HCT116 (cell line): ENCODE measurements at regions not wholly inside any gene's neighbourhood (a gene's known extent, or its start where the extent isn't known, plus 50 kb on each side); places are given as distances from the start of the nearest gene placed in this dataset.

Experiments
- ATAC-seq: fragments of 200-7000 bp; cut with Tn5 transposase; 2 replicates; pipeline ENCODE4 v1.9.1; 2020; ENCODE audit warnings: mild to moderate bottlenecking, moderate library complexity
- BruUV-seq: library from RNA; stranded (reverse); fragments of 400-500 nt; replicated peaks from 2 replicates; lab custom pipeline; 2021; lab: Mats Ljungman, UMichigan
- CTCF ChIA-PET: fragments of 300-600 bp; sonication (Branson Sonifier 250); formaldehyde crosslinking; loops from one replicate; lab custom pipeline; 2021; ENCODE audit warnings: antibody characterized with exemption; lab: Charles Lee
- POLR2A ChIA-PET: fragments of 300-600, 350-600 bp; sonication (Branson Sonifier 250); formaldehyde crosslinking; loops from one replicate; lab custom pipeline; 2021; ENCODE audit warnings: antibody characterized with exemption; lab: Charles Lee
- RAD21 ChIA-PET, 2 experiments: fragments of 300-600 bp; sonication (Branson Sonifier 250); formaldehyde crosslinking; loops; one replicate each; lab custom pipeline; 2023; ENCODE audit warnings: low total read pairs in 2 of 2; ENCODE audit not compliant: uncharacterized antibody in 2 of 2, unreplicated experiment in 2 of 2, low non-redundant PET in 1 of 2; lab: Charles Lee
- DNase-seq: peaks from one replicate; pipeline ENCODE4 v3.0.0-alpha.2; 2010; ENCODE audit warnings: low read depth, low spot score
- H2AFZ ChIP-seq: fragments of 200-600 bp; shearing (Covaris generic), sonication (generic); 2 replicates; pipeline ENCODE4 v1.6.1; 2017; ENCODE audit warnings: low read depth, mixed run types, mixed read lengths, antibody characterized with exemption, low read length; ENCODE audit not compliant: poor library complexity, severe bottlenecking
- H3K27ac ChIP-seq: 2 replicates; pipeline ENCODE4 v1.5.1; 2012; ENCODE audit warnings: low read depth, low read length
- H3K27me3 ChIP-seq: fragments of 200-600 bp; sonication (generic); 2 replicates; pipeline ENCODE4 v1.6.1; 2016; ENCODE audit warnings: mixed run types, low read length, mixed read lengths; ENCODE audit not compliant: insufficient read depth
- H3K36me3 ChIP-seq, 2 experiments: fragments of 200-500 bp in 1 of 2; fragments of 200-600 bp in 1 of 2; sonication (Bioruptor generic) in 1 of 2; sonication (generic) in 1 of 2; 2 replicates each; pipeline versions ENCODE4 v1.5.1 to v1.6.1; 2014 to 2016; ENCODE audit warnings: low read length in 2 of 2, inconsistent platforms in 1 of 2, mixed read lengths in 1 of 2, mixed run types in 1 of 2; ENCODE audit not compliant: insufficient read depth in 2 of 2, control insufficient read depth in 1 of 2
- H3K4me1 ChIP-seq, 2 experiments: fragments of 200-600 bp in 1 of 2; sonication (generic) in 1 of 2; 2 replicates each; pipeline versions ENCODE4 v1.5.1 to v1.6.1; 2012 to 2017; ENCODE audit warnings: low read length in 2 of 2, inconsistent platforms in 1 of 2, mild to moderate bottlenecking in 1 of 2, mixed read lengths in 1 of 2, mixed run types in 1 of 2, moderate library complexity in 1 of 2; ENCODE audit not compliant: insufficient read depth in 2 of 2, control insufficient read depth in 1 of 2
- H3K4me2 ChIP-seq: fragments of 200-600 bp; sonication (generic); 2 replicates; pipeline ENCODE4 v1.6.1; 2017; ENCODE audit warnings: mixed run types, low read length, mixed read lengths
- H3K4me3 ChIP-seq, 2 experiments: fragments of 200-600 bp in 1 of 2; sonication (generic) in 1 of 2; replicated peaks in 1 of 2; 2 replicates each; pipeline ENCODE4 v1.5.1; 2011 to 2016; ENCODE audit warnings: low read length in 2 of 2, control low read depth in 1 of 2, low read depth in 1 of 2, mild to moderate bottlenecking in 1 of 2, mixed read lengths in 1 of 2, mixed run types in 1 of 2
- H3K79me2 ChIP-seq: fragments of 200-600 bp; sonication (generic); 2 replicates; pipeline ENCODE4 v1.6.1; 2017; ENCODE audit warnings: mild to moderate bottlenecking, mixed run types, low read length, moderate library complexity, mixed read lengths; ENCODE audit not compliant: insufficient read depth
- H3K9ac ChIP-seq: fragments of 200-600 bp; sonication (generic); 2 replicates; pipeline ENCODE4 v1.6.1; 2016; ENCODE audit warnings: low read length, mixed read lengths
- H3K9me2 ChIP-seq: fragments of 200-600 bp; sonication (generic), shearing (Covaris generic); 2 replicates; pipeline ENCODE4 v1.6.1; 2017; ENCODE audit warnings: mixed run types, mild to moderate bottlenecking, moderate library complexity; ENCODE audit not compliant: insufficient read depth
- H3K9me3 ChIP-seq, 2 experiments: fragments of 200-500 bp in 1 of 2; fragments of 200-600 bp in 1 of 2; sonication (Bioruptor generic) in 1 of 2; sonication (generic) in 1 of 2; 2 replicates each; pipeline ENCODE4 v1.6.1; 2014 to 2017; ENCODE audit warnings: low read length in 2 of 2, mixed read lengths in 2 of 2, inconsistent platforms in 1 of 2, low read depth in 1 of 2, mild to moderate bottlenecking in 1 of 2, mixed run types in 1 of 2, moderate library complexity in 1 of 2; ENCODE audit not compliant: control insufficient read depth in 1 of 2, insufficient read depth in 1 of 2
- H4K20me1 ChIP-seq: fragments of 200-600 bp; sonication (generic), shearing (Covaris generic); 2 replicates; pipeline ENCODE4 v1.6.1; 2017; ENCODE audit warnings: mixed run types, mild to moderate bottlenecking, moderate library complexity; ENCODE audit not compliant: insufficient read depth
- ATF3 ChIP-seq: IDR thresholded peaks from 2 replicates; pipeline ENCODE4 v1.6.1; 2012
- CEBPB ChIP-seq: IDR thresholded peaks from 2 replicates; pipeline ENCODE4 v1.6.1; 2012; ENCODE audit warnings: low read depth
- ELF1 ChIP-seq: IDR thresholded peaks from 2 replicates; pipeline ENCODE4 v1.6.1; 2012; ENCODE audit warnings: low read depth, borderline replicate concordance
- EZH2 ChIP-seq: fragments of 200-600 bp; sonication (generic); IDR thresholded peaks from 2 replicates; pipeline ENCODE4 v1.6.1; 2017; ENCODE audit warnings: antibody characterized with exemption, mixed run types
- POLR2A ChIP-seq: IDR thresholded peaks from 2 replicates; pipeline ENCODE4 v1.7.0; 2011; ENCODE audit warnings: borderline replicate concordance; ENCODE audit not compliant: insufficient read depth, insufficient read length; ENCODE audit errors: extremely low read depth
- SP1 ChIP-seq: IDR thresholded peaks from 2 replicates; pipeline ENCODE4 v1.6.1; 2012; ENCODE audit warnings: low read depth
- YY1 ChIP-seq: IDR thresholded peaks from 2 replicates; pipeline ENCODE4 v1.6.1; 2011; ENCODE audit warnings: low read length, low read depth, moderate library complexity, mild to moderate bottlenecking; ENCODE audit not compliant: insufficient replicate concordance; ENCODE audit errors: extremely low read depth
- ZFX ChIP-seq: fragments of 450-650 bp; IDR thresholded peaks from 2 replicates; pipeline ENCODE4 v1.6.1; 2017
- intact Hi-C: fragments of 100-400 bp; cut with micrococcal nuclease; formaldehyde crosslinking; loops from 2 replicates; pipeline ENCODE4 v1.10.0; 2022
- TF ChIP-seq, protein P1 (sequence below): IDR thresholded peaks from 2 replicates; pipeline ENCODE4 v1.6.1; 2011; ENCODE audit warnings: mild to moderate bottlenecking, low read length, moderate library complexity; ENCODE audit not compliant: insufficient replicate concordance; ENCODE audit errors: extremely low read depth

DNA sequence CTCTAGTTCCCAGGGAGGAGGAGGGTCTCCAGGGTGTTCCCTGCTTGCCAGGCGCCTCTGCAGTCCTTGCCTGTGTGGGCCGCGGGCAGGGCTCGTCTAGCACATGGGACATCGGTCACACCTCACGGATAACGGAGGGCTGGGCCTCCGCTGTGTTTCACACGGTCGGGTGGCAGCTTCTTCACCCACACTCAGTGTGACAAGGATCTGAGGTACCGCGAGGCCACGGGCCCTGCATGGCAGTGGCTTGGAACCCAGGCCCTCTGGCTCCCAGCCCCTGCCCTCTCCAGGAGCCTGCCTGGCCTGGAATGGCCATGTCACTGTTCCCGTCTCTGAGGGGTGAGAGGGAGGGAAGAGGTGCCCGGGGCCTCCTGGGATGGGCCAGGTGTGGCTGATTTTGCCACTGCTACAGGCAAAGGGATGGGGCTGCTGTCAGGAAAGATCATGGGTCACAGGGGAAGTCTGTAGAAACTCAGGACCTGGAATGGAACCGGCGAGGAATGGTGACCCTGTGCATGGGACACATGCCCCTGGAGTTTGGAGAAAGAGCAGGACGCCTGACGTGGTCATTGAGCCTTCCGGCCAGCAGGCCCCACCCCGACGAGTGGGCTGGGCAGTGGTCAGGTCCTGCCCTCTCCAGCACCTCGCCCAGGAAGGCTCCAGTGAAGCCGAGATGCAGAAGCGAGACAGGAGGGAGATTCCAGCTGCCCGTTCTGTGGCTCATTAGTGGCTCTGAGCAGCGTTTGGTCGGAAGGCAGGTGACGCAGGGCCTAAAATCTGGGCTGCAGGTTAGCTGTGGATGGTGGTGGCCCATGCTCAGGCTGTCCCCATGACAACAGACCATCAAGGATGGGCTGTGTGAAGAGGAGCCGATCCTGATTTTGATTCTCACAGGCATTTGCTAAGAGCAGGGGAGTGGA lies 76.5 kb upstream of the GSE1 start:
- H3K9me3 ChIP-seq = peaks cover 0 to 7% of the 10 kb centered on the region in 2 experiments; a peak in 1 of 4 replicates
- no peak overlapping the region for H3K4me3 ChIP-seq
- intact Hi-C loops = no loop called here
- BruUV-seq = no TSS peak
- H3K9me2 ChIP-seq = no peaks in the 10 kb centered on the region
- no peak overlapping the region for H3K4me2 ChIP-seq
- ChIA-PET POLR2A (no interaction called here), CTCF (interaction anchor here (0.9 to 1.2 kb wide), 2 partner anchors 9 to 17 kb away, joined by 3 to 4 read pairs; no protein-coding TSS in a partner anchor), RAD21 (no interaction called here)
- H3K79me2 ChIP-seq = no peaks in the 10 kb centered on the region
- TF ChIP-seq CEBPB = no peak
- no peaks in the 10 kb centered on the region for H3K27me3 ChIP-seq
- DNase-seq (no peak), ATAC-seq (no peak)
- no peak overlapping the region; the same call in 1 of the 2 replicates for H3K27ac ChIP-seq
- no peak overlapping the region for H3K9ac ChIP-seq
- no peaks in the 10 kb centered on the region for H3K36me3 ChIP-seq
- H2AFZ ChIP-seq = no peak overlapping the region
- H3K4me1 ChIP-seq = peaks cover 0 to 10% of the 10 kb centered on the region in 2 experiments; a peak in 3 of 4 replicates
- no peaks in the 10 kb centered on the region for H4K20me1 ChIP-seq

GRCh38 chr16:85537331-85537788 lies 75.8 kb upstream of the GSE1 start:
- Histone ChIP-seq H3K36me3 (no peaks in the 10 kb centered on the region), H3K9me3 (peaks cover 0 to 7% of the 10 kb centered on the region in 2 experiments; a peak in 1 of 4 replicates), H3K4me3 (no peak overlapping the region), H3K27ac (no peak overlapping the region), H3K9me2 (no peaks in the 10 kb centered on the region), H3K4me1 (peaks cover 0 to 10% of the 10 kb centered on the region in 2 experiments; a peak in 3 of 4 replicates), H4K20me1 (no peaks in the 10 kb centered on the region), H3K79me2 (no peaks in the 10 kb centered on the region), H3K9ac (no peak overlapping the region), H2AFZ (no peak overlapping the region), H3K27me3 (no peaks in the 10 kb centered on the region), H3K4me2 (no peak overlapping the region)
- ChIA-PET POLR2A (no interaction called here), CTCF (interaction anchor here (0.5 to 1.2 kb wide), 3 partner anchors 9 to 75 kb away, joined by 3 to 4 read pairs (median 3); no protein-coding TSS in a partner anchor), RAD21 (no interaction called here)
- BruUV-seq = no TSS peak
- intact Hi-C loops = no loop called here
- TF ChIP-seq POLR2A (no peak), YY1 (no peak), ATF3 (no peak), ZFX (no peak), EZH2 (no peak), ELF1 (no peak), SP1 (no peak)
- TF ChIP-seq, protein P1, sequence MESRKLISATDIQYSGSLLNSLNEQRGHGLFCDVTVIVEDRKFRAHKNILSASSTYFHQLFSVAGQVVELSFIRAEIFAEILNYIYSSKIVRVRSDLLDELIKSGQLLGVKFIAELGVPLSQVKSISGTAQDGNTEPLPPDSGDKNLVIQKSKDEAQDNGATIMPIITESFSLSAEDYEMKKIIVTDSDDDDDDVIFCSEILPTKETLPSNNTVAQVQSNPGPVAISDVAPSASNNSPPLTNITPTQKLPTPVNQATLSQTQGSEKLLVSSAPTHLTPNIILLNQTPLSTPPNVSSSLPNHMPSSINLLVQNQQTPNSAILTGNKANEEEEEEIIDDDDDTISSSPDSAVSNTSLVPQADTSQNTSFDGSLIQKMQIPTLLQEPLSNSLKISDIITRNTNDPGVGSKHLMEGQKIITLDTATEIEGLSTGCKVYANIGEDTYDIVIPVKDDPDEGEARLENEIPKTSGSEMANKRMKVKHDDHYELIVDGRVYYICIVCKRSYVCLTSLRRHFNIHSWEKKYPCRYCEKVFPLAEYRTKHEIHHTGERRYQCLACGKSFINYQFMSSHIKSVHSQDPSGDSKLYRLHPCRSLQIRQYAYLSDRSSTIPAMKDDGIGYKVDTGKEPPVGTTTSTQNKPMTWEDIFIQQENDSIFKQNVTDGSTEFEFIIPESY = no peak
- ATAC-seq = no peak
- DNase-seq = no peak
